CD4-positive, alpha-beta T cell treated with Interleukin-17A for 1 hour (primary cell): ENCODE measurements at regions not wholly inside any gene's neighbourhood (a gene's known extent, or its start where the extent isn't known, plus 50 kb on each side); places are given as distances from the start of the nearest gene placed in this dataset.

ENCODE experiments used
- DNase-seq: peaks from one replicate; pipeline ENCODE4 v3.0.0-alpha.2; 2020

DNA sequence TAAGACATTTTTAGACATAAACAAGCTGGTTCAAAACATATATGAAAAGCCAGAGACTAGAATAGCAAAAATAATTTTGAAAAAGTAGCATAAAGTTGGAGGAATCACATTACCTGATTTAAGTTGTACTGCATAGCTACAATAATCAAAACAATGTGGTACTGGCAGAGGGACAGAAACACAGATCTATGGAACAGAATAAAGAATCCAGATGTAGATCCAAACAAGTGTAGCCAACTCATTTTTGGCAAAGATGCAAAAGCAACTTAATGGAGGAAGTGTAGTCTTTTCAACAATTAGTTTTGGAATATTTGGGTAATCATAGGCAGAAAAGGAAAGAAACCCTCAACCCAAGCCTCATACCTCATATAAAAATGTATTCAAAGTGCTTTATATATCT, 278.7 kb upstream of the ZNF521 start:
- DNase-seq, result no peak

GRCh38 chr18:25621682-25622081, 269.7 kb upstream of the ZNF521 start:
- no peak for DNase-seq

GRCh38 chr18:25621144-25621543, 269.2 kb upstream of the ZNF521 start:
- no peak for DNase-seq

GRCh38 chr18:25614168-25614567, 262.2 kb upstream of the ZNF521 start:
- DNase-seq, result no peak

DNA sequence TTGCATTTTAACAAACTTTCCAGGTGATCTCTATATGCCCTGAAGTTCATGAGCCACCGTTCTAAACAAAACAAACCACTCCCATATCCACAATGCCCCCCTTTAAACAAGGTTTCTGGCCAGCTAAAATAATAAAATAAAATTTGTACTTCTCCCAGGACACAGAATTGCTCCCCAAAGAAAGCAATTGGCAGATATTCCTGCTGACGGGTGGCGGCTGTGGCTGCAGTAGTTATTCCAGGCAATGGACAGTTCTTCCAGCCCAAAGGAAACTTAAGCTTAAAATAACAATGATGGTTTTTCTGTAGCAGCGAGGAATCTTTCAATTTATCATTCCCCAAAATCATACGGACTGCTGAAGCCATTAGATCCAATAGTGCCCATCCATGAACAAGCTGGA, 260.5 kb upstream of the ZNF521 start:
- no peak for DNase-seq

- DNase-seq, result no peak
Measured at GRCh38 chr18:25608091-25608490, 256.1 kb upstream of the ZNF521 start.

DNA sequence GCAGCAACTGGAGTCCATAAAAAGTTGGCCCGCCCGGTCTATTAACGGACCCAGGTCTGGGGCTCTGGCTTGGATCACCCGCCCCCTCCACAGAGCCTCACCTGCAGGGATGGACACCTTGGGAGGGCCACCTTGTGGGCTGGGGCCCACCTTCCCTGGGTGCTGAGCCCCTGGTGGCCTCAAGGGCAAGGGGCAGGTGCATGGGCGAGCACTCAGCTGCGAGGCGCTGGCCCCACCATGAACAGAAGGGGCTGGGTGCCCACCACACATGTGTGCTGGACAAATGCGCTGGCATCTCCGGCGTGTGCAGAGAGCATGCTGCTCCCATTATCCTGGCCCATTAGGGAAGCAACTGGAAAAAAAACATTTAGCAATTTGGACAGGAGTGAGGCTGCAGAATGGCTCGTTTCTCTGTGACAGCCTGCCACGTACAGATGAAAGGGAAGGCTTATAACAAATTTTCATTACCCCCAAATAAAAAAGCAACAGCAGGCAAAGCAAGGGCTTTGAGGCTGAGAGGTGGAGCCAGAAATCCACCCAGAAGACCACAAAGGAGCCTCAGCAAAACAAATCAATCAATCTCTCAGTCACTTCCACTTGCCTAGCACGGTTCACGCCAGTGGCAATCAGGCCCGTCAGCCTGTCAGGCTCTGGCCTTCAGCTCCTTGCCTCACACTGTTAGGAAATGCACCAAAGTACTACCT, 253.1 kb upstream of the ZNF521 start:
- no peak for DNase-seq

- no peak for DNase-seq
Measured at GRCh38 chr18:25604196-25604893, 252.4 kb upstream of the ZNF521 start.

DNA sequence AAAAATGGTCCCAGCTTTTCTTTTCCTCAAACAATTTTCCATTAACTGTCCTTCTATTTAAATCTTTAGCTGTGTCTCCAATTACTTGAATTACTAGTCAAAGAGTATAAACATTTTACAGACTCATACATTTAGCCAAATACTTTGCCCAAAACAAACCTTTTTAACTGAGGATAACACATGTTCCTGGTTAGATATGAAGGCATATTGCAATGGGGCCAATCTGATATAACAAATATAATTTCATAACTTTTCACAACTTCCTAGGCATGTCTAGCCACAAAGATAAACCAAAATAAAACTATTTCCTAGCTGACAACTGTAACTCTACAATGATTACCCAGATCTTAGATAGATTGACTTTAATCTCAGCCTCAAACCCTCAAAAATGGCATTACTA, 247.5 kb upstream of the ZNF521 start:
- no peak for DNase-seq

DNA sequence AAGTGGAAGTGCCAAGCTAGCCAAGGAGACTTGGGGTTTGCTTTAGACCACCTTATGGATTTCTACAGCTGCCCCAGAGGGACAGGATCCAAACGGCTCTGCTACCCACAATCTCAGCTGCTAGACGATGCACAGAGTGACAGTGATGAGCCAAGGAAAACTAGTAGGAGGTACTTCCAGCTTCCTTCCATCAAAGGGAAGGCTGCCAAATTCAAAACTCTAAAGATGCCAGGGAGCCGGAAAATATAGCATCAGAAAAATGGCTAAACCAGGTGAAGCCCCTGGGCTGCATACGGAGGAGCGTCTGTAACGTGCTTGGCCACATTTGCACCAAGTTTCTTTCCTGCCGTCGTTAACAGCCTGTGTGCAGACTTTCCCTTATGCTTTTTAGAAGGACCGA, 245.5 kb upstream of the ZNF521 start:
- DNase-seq, result no peak

GRCh38 chr18:25595274-25596060, 243.5 kb upstream of the ZNF521 start:
- no peak for DNase-seq

GRCh38 chr18:25594351-25594750, 242.4 kb upstream of the ZNF521 start:
- no peak for DNase-seq

- no peak for DNase-seq
Measured at GRCh38 chr18:25592804-25593360, 240.9 kb upstream of the ZNF521 start.

GRCh38 chr18:25590456-25590855, 238.5 kb upstream of the ZNF521 start:
- no peak for DNase-seq

DNA sequence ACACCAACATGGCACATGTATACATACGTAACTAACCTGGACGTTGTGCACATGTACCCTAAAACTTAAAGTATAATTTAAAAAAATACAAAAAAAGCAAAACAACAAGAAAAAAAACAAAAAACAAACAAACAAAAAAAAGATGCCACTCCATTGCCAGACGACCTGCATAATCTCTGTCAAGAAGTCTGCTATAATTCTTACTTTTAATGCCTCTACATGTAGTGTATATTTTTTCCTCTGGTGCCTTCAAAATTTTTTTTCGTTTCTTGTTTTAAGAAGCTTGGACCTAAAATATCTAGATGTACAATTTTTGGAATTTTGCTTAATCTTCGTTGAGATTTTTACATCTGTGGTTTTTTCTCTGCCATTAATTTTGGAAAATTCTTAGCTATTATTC, 235.6 kb upstream of the ZNF521 start:
- DNase-seq, result no peak

DNA sequence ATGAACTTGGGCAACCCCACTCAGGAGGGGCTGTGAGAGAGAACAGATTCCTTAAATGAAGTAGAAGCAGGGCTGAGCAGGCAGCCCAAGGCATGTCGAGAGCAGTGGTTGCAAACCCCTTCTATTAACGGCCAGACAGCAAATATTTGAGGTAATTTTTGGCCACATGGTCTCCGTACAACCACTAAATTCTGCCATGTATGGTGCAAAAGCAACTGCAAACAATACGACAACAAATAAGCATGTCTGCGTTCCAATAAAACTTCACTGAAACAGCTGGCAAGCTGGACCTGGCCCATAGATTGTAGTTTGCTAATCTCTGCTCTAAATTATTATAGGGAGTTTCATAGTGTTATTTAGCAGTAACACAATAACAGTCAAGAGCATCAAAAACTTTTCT, 217.0 kb upstream of the ZNF521 start:
- no peak for DNase-seq

- DNase-seq, result no peak
Measured at GRCh38 chr18:25563816-25564683, 212.1 kb upstream of the ZNF521 start.

DNA sequence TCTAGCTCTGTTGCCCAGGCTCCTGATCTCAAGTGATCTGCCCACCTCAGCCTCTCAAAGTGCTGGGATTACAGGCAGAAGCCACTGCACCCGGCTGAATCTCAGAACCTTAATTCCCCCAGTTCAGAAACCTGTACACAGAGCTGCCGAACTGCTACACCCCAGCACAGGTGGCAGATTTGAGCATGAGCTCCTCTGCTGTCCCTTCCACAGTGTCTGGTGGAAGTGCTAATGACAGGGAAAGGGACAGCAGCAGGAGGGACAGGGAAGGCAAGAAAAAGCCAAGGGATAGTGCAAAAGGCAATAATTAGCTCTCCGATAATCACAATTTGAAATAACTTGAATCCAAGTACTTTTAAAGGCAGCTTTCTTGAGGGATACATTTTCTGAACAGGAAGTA, 211.4 kb upstream of the ZNF521 start:
- no peak for DNase-seq

- DNase-seq, result no peak
Measured at GRCh38 chr18:25561918-25562317, 210.0 kb upstream of the ZNF521 start.

- no peak for DNase-seq
Measured at GRCh38 chr18:25560369-25560768, 208.4 kb upstream of the ZNF521 start.

DNA sequence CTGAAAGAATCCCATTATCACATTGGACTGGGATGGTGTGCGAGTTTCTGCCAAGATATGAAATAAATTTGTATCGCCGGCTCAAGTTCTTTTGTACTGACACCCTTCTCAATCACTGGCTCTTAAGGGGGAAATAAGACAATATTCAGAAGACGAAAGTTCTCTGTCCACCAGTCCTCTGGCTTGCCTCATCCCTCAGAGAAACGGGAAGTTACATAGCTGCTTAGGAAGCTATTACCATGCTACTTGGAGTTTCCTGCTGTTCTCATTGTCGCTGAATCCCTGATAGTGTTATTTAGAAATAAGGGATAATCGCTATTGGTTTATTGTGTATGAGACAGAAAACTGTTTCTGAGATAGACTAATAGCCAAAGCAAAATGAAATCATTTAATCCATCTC, 205.0 kb upstream of the ZNF521 start:
- DNase-seq, result no peak

GRCh38 chr18:25553631-25554263, 201.8 kb upstream of the ZNF521 start:
- no peak for DNase-seq
